Thyroid gland (tissue), 4 donors: ENCODE measurements at regions not wholly inside any gene's neighbourhood (a gene's known extent, or its start where the extent isn't known, plus 50 kb on each side); places are given as distances from the start of the nearest gene placed in this dataset.

Experiments
- POLR2A ChIP-seq, 2 donors: fragments of 450-650 bp; IDR thresholded peaks; one replicate each; pipeline ENCODE4 v1.6.1; 2017; ENCODE audit warnings: antibody characterized with exemption in 2 of 2, mild to moderate bottlenecking in 2 of 2, moderate library complexity in 1 of 2
- TF ChIP-seq, protein P1 (sequence below), 6 experiments: fragments of 200-600 bp in 3 of 6; fragments of 450-650 bp in 3 of 6; sonication (generic) in 3 of 6; IDR thresholded peaks; one replicate each; pipeline ENCODE4 v1.5.1; 2016 to 2019; ENCODE audit warnings: antibody characterized with exemption in 6 of 6, mild to moderate bottlenecking in 2 of 6, inconsistent platforms in 1 of 6, moderate library complexity in 1 of 6

DNA sequence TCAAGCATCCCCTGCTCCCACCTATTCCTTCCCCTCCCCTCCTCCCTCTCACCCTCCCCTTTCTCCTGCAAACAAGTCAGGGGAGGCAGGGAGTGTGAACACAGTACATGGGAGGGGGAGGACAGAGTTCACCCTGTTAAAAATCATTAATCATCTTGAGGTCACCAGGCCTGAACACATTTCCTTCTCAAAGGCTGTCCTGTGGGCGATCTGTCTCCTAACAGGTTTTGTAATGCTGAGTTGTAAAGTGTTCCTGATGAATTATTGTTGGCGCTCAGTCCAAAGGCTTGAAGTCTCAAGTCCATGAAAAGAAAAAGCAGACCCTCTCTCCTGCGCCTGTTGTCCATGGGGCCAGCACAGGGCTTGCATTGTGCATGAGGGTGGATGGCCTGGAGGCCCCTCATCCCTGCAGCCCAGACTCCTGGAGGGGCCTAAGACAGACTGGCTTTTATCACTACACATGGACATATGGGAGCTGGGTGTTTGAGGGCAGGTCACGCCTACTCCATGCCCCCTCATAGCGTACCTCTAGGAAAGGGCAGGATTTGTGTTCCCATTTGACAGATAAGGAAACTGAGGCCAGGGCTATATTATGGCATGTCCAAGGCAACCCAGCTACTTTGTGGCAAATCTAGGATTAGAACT, 189.1 kb downstream of the RAB28 start:
- TF ChIP-seq, protein P1, sequence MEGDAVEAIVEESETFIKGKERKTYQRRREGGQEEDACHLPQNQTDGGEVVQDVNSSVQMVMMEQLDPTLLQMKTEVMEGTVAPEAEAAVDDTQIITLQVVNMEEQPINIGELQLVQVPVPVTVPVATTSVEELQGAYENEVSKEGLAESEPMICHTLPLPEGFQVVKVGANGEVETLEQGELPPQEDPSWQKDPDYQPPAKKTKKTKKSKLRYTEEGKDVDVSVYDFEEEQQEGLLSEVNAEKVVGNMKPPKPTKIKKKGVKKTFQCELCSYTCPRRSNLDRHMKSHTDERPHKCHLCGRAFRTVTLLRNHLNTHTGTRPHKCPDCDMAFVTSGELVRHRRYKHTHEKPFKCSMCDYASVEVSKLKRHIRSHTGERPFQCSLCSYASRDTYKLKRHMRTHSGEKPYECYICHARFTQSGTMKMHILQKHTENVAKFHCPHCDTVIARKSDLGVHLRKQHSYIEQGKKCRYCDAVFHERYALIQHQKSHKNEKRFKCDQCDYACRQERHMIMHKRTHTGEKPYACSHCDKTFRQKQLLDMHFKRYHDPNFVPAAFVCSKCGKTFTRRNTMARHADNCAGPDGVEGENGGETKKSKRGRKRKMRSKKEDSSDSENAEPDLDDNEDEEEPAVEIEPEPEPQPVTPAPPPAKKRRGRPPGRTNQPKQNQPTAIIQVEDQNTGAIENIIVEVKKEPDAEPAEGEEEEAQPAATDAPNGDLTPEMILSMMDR (IDR thresholded peaks at IDR 0.05) = no peak
- TF ChIP-seq POLR2A (IDR thresholded peaks at IDR 0.05) = no peak
